ENCODE measurements at regions not wholly inside any gene's neighbourhood (a gene's known extent, or its start where the extent isn't known, plus 50 kb on each side); places are given as distances from the start of the nearest gene placed in this dataset.
"Not testable (repeated sequence)": the region's sequence is repeated elsewhere in the genome, so short reads cannot be mapped to it uniquely, and the experiment has no call there.

DNA sequence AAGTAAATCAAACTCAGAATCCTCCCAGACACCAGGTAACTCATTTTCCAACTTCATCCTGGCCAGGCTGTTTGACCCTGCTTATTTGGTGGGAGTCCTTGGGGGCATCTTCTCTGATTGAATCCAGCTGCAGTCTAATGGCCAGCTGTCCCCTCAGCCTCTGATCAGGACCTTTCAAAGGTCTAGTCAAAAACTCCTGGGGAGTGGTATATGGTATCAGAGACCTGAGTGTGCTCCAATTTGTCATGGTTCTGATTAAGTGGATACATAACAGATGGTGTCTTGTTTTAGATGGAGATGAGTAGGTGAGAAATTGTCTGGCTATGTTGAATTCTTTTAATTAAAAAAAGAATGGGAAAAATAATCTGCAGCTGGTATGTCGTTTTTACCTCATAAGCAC, 842.6 kb upstream of the ACVR2A start:
- Histone ChIP-seq H3K4me1 (ENCODE audit: control insufficient read depth in 2 of 2, insufficient read depth in 2 of 2, low read length in 2 of 2) (no peaks in the 10 kb centered on the region), H3K4me3 (ENCODE audit: control extremely low read depth in 1 of 5, extremely low read depth in 1 of 5, insufficient read depth in 1 of 5, low read depth in 2 of 5, low read length in 4 of 5) (no peak overlapping the region), H3K9me3 (ENCODE audit: control extremely low read depth in 1 of 3, control insufficient read depth in 2 of 3, insufficient read depth in 1 of 3, low read length in 2 of 3) (no peaks in the 10 kb centered on the region), H3K36me3 (replicated peaks in 1 of 2; ENCODE audit: control extremely low read depth in 1 of 2, control insufficient read depth in 1 of 2, extremely low read depth in 1 of 2, insufficient read depth in 2 of 2, low read length in 1 of 2) (no peaks in the 10 kb centered on the region), H3K27ac (ENCODE audit: low read length in 2 of 2) (no peak overlapping the region), H3K79me2 (ENCODE audit: control insufficient read depth, insufficient read depth, low read length) (no peaks in the 10 kb centered on the region), H3K4me2 (replicated peaks; ENCODE audit: low read depth, low read length, poor library complexity, severe bottlenecking) (no peak overlapping the region), H4K20me1 (ENCODE audit: control insufficient read depth, insufficient read depth, low read length, poor library complexity, severe bottlenecking) (no peaks in the 10 kb centered on the region), H3K27me3 (replicated peaks in 1 of 4; ENCODE audit: control extremely low read depth in 1 of 4, control insufficient read depth in 3 of 4, insufficient read depth in 4 of 4, low read length in 3 of 4) (no peaks in the 10 kb centered on the region), H2AFZ (ENCODE audit: insufficient read depth, low read depth, low read length, poor library complexity, severe bottlenecking) (no peak overlapping the region), H3K9ac (ENCODE audit: low read length) (no peak overlapping the region)
- no peak for ATAC-seq (ENCODE audit: low read depth)
- Mint-ChIP-seq H3K9me3 (ENCODE audit: insufficient read depth) (no peaks in the 10 kb centered on the region), H3K4me1 (no peaks in the 10 kb centered on the region), H3K27ac (no peak overlapping the region), H3K4me3 (no peak overlapping the region), H3K27me3 (no peaks in the 10 kb centered on the region)
- DNase-seq: no peak
- ChIA-PET POLR2A (no interaction called here), CTCF (no interaction called here)
- TF ChIP-seq EZH2 (IDR thresholded peaks at IDR 0.05; ENCODE audit: borderline replicate concordance, insufficient read depth, low read depth, low read length, poor library complexity, severe bottlenecking) (no peak), CTCF (IDR thresholded peaks at IDR 0.05) (no peak)
- intact Hi-C loops (cut with micrococcal nuclease): no loop called here
- WGBS (ENCODE audit: insufficient coverage): no CpG with 5 or more reads among the region's 1 CpG

- Histone ChIP-seq H2AFZ (ENCODE audit: insufficient read depth, low read depth, low read length, poor library complexity, severe bottlenecking) (no peak overlapping the region), H3K4me3 (ENCODE audit: control extremely low read depth in 1 of 5, extremely low read depth in 1 of 5, insufficient read depth in 1 of 5, low read depth in 2 of 5, low read length in 4 of 5) (no peak overlapping the region), H3K36me3 (replicated peaks in 1 of 2; ENCODE audit: control extremely low read depth in 1 of 2, control insufficient read depth in 1 of 2, extremely low read depth in 1 of 2, insufficient read depth in 2 of 2, low read length in 1 of 2) (no peaks in the 10 kb centered on the region), H3K9ac (ENCODE audit: low read length) (no peak overlapping the region), H3K27me3 (replicated peaks in 1 of 4; ENCODE audit: control extremely low read depth in 1 of 4, control insufficient read depth in 3 of 4, insufficient read depth in 4 of 4, low read length in 3 of 4) (no peaks in the 10 kb centered on the region), H3K79me2 (ENCODE audit: control insufficient read depth, insufficient read depth, low read length) (no peaks in the 10 kb centered on the region), H3K4me2 (replicated peaks; ENCODE audit: low read depth, low read length, poor library complexity, severe bottlenecking) (no peak overlapping the region), H3K9me3 (ENCODE audit: control extremely low read depth in 1 of 3, control insufficient read depth in 2 of 3, insufficient read depth in 1 of 3, low read length in 2 of 3) (no peaks in the 10 kb centered on the region), H3K4me1 (ENCODE audit: control insufficient read depth in 2 of 2, insufficient read depth in 2 of 2, low read length in 2 of 2) (no peaks in the 10 kb centered on the region), H3K27ac (ENCODE audit: low read length in 2 of 2) (no peak overlapping the region), H4K20me1 (ENCODE audit: control insufficient read depth, insufficient read depth, low read length, poor library complexity, severe bottlenecking) (no peaks in the 10 kb centered on the region)
- DNase-seq: no peak
- Mint-ChIP-seq H3K9me3 (ENCODE audit: insufficient read depth) (no peaks in the 10 kb centered on the region), H3K27me3 (no peaks in the 10 kb centered on the region), H3K27ac (no peak overlapping the region), H3K4me1 (no peaks in the 10 kb centered on the region), H3K4me3 (no peak overlapping the region)
- TF ChIP-seq EZH2 (IDR thresholded peaks at IDR 0.05; ENCODE audit: borderline replicate concordance, insufficient read depth, low read depth, low read length, poor library complexity, severe bottlenecking) (no peak), CTCF (IDR thresholded peaks at IDR 0.05) (no peak)
- CTCF ChIA-PET: no interaction called here
- no CpG with 5 or more reads among the region's 1 CpG for WGBS (ENCODE audit: insufficient coverage)
- intact Hi-C loops (cut with micrococcal nuclease): no loop called here
- POLR2A ChIA-PET: no interaction called here
- no peak for ATAC-seq (ENCODE audit: low read depth)
Observed at GRCh38 chr2:147001061-147001460, 843.8 kb upstream of the ACVR2A start.

- H3K36me3 ChIP-seq (replicated peaks in 1 of 2; ENCODE audit: control extremely low read depth in 1 of 2, control insufficient read depth in 1 of 2, extremely low read depth in 1 of 2, insufficient read depth in 2 of 2, low read length in 1 of 2); H3K27ac Mint-ChIP-seq; H3K4me1 ChIP-seq (ENCODE audit: control insufficient read depth in 2 of 2, insufficient read depth in 2 of 2, low read length in 2 of 2); intact Hi-C loops (cut with micrococcal nuclease); H3K9ac ChIP-seq (ENCODE audit: low read length); H3K27ac ChIP-seq (ENCODE audit: low read length in 2 of 2); H2AFZ ChIP-seq (ENCODE audit: insufficient read depth, low read depth, low read length, poor library complexity, severe bottlenecking); H3K79me2 ChIP-seq (ENCODE audit: control insufficient read depth, insufficient read depth, low read length); ATAC-seq (ENCODE audit: low read depth); H3K4me2 ChIP-seq (replicated peaks; ENCODE audit: low read depth, low read length, poor library complexity, severe bottlenecking); H3K27me3 ChIP-seq (replicated peaks in 1 of 4; ENCODE audit: control extremely low read depth in 1 of 4, control insufficient read depth in 3 of 4, insufficient read depth in 4 of 4, low read length in 3 of 4); DNase-seq; H3K27me3 Mint-ChIP-seq; H3K4me3 Mint-ChIP-seq; H4K20me1 ChIP-seq (ENCODE audit: control insufficient read depth, insufficient read depth, low read length, poor library complexity, severe bottlenecking); H3K9me3 ChIP-seq (ENCODE audit: control extremely low read depth in 1 of 3, control insufficient read depth in 2 of 3, insufficient read depth in 1 of 3, low read length in 2 of 3); POLR2A ChIA-PET; H3K4me3 ChIP-seq (ENCODE audit: control extremely low read depth in 1 of 5, extremely low read depth in 1 of 5, insufficient read depth in 1 of 5, low read depth in 2 of 5, low read length in 4 of 5); CTCF ChIA-PET; H3K9me3 Mint-ChIP-seq (ENCODE audit: insufficient read depth); H3K4me1 Mint-ChIP-seq: not testable (repeated sequence)
- WGBS (ENCODE audit: insufficient coverage): no CpG with 5 or more reads among the region's 2 CpGs
Observed at GRCh38 chr2:147000151-147000550, 844.7 kb upstream of the ACVR2A start.
